ENCODE measurements at regions not wholly inside any gene's neighbourhood (a gene's known extent, or its start where the extent isn't known, plus 50 kb on each side); places are given as distances from the start of the nearest gene placed in this dataset.
"Not testable (repeated sequence)": the region's sequence is repeated elsewhere in the genome, so short reads cannot be mapped to it uniquely, and the experiment has no call there.

- TF ChIP-seq, protein P1, sequence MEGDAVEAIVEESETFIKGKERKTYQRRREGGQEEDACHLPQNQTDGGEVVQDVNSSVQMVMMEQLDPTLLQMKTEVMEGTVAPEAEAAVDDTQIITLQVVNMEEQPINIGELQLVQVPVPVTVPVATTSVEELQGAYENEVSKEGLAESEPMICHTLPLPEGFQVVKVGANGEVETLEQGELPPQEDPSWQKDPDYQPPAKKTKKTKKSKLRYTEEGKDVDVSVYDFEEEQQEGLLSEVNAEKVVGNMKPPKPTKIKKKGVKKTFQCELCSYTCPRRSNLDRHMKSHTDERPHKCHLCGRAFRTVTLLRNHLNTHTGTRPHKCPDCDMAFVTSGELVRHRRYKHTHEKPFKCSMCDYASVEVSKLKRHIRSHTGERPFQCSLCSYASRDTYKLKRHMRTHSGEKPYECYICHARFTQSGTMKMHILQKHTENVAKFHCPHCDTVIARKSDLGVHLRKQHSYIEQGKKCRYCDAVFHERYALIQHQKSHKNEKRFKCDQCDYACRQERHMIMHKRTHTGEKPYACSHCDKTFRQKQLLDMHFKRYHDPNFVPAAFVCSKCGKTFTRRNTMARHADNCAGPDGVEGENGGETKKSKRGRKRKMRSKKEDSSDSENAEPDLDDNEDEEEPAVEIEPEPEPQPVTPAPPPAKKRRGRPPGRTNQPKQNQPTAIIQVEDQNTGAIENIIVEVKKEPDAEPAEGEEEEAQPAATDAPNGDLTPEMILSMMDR (IDR thresholded peaks at IDR 0.05; ENCODE audit: insufficient read depth, low read length, poor library complexity, severe bottlenecking), result no peak
- H3K36me3 ChIP-seq (ENCODE audit: control insufficient read depth, insufficient read depth, low read length), result no peaks in the 10 kb centered on the region
- H3K4me3 ChIP-seq (ENCODE audit: low read depth, low read length), result no peak overlapping the region
- peaks cover 2% of the 10 kb centered on the region for H3K27me3 ChIP-seq (ENCODE audit: control insufficient read depth, insufficient read depth, low read length)
- DNase-seq (ENCODE audit: low read depth), result no peak
Measured at GRCh38 chr2:241966647-241967466, 97.3 kb downstream of the RTP5 start.

DNA sequence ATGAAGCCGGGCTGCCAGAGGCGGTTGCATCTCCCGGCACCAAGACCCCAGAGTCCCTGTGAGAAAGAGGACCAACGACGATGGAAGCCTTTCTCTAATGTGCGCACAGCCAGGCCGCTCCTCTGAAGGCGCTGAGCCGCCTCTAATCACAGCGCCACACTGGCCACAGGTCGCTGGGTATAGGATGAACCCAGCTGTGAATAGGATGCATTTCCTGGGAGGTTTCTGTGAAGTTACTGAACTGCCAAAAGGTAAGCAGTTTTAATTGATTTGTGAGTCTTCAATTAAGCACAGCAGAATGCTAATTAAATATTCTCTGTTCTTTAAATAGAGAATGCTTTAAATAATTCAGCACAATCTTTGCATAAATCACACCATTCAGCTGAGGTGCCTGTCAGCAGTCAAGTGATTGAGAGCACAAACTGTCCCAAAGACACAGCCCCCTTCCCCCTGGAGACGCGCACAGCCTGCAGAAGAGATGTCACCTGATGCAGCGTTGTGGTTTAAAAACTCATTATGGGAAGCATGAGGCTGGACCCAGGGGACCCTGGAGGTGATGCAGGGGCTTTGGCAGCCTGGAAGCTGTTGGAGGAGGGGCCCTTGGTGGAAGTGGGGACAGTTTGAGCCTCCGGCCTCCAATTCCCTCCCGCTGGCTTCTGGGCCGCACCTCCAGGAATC lies 98.1 kb downstream of the RTP5 start:
- Histone ChIP-seq H3K27me3 (ENCODE audit: control insufficient read depth, insufficient read depth, low read length) (peaks cover 2% of the 10 kb centered on the region), H3K36me3 (ENCODE audit: control insufficient read depth, insufficient read depth, low read length) (no peaks in the 10 kb centered on the region), H3K4me3 (ENCODE audit: low read depth, low read length) (no peak overlapping the region)
- TF ChIP-seq, protein P1 (IDR thresholded peaks at IDR 0.05; ENCODE audit: insufficient read depth, low read length, poor library complexity, severe bottlenecking), result no peak
- no peak for DNase-seq (ENCODE audit: low read depth)

DNA sequence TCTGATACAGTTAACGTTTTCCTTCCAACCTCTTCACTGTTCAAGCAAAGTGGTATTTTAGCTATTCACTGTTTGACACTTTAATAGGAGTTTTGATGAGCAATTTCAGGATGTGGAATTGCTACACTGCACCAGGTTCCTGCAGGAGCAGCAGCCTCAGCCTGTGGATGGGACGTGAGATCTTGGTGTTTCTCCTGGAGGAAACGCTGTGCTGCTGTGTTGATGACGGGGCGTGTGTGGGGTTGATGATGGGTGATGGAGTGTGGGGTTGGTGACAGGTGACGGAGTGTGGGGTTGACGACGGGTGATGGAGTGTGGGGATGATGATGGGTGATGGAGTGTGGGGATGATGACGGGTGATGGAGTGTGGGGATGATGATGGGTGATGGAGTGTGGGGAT lies 98.9 kb downstream of the RTP5 start:
- DNase-seq (ENCODE audit: low read depth), result no peak
- no peaks in the 10 kb centered on the region for H3K36me3 ChIP-seq (ENCODE audit: control insufficient read depth, insufficient read depth, low read length)
- TF ChIP-seq, protein P1 (IDR thresholded peaks at IDR 0.05; ENCODE audit: insufficient read depth, low read length, poor library complexity, severe bottlenecking), result no peak
- peaks cover 2% of the 10 kb centered on the region for H3K27me3 ChIP-seq (ENCODE audit: control insufficient read depth, insufficient read depth, low read length)
- H3K4me3 ChIP-seq (ENCODE audit: low read depth, low read length), result no peak overlapping the region

- not testable (repeated sequence) for H3K36me3 ChIP-seq (ENCODE audit: control insufficient read depth, insufficient read depth, low read length); H3K27me3 ChIP-seq (ENCODE audit: control insufficient read depth, insufficient read depth, low read length); H3K4me3 ChIP-seq (ENCODE audit: low read depth, low read length); DNase-seq (ENCODE audit: low read depth)
Measured at GRCh38 chr2:241969182-241969581, 99.7 kb downstream of the RTP5 start.

- no peak for DNase-seq (ENCODE audit: low read depth)
- Histone ChIP-seq H3K36me3 (ENCODE audit: control insufficient read depth, insufficient read depth, low read length) (no peaks in the 10 kb centered on the region), H3K27me3 (ENCODE audit: control insufficient read depth, insufficient read depth, low read length) (peaks cover 2% of the 10 kb centered on the region), H3K4me3 (ENCODE audit: low read depth, low read length) (no peak overlapping the region)
- TF ChIP-seq, protein P1 (IDR thresholded peaks at IDR 0.05; ENCODE audit: insufficient read depth, low read length, poor library complexity, severe bottlenecking), result no peak
Measured at GRCh38 chr2:241970716-241971115, 101.2 kb downstream of the RTP5 start.

DNA sequence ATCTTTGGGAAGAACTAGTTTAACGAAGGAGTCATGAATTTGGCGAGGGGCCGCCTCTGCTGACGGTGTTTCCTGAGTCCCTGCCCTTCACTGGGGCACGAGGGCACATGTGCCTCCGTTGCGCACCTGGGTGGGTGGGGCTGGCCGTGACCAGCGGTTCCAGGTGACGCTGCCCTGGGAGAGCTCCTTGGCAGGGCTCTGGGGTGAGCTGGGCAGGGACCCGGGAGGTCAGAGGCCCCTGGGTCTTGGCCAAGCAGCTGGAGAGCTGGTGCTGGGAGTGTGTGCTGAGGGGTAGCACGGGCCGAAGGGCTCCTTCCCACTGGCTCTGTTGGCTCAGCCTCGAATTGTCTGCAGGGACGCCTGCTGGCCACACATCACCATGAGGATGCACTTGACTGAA lies 104.6 kb downstream of the RTP5 start:
- DNase-seq (ENCODE audit: low read depth), result no peak
- Histone ChIP-seq H3K36me3 (ENCODE audit: control insufficient read depth, insufficient read depth, low read length) (no peaks in the 10 kb centered on the region), H3K4me3 (ENCODE audit: low read depth, low read length) (no peak overlapping the region), H3K27me3 (ENCODE audit: control insufficient read depth, insufficient read depth, low read length) (peaks cover 4% of the 10 kb centered on the region)
- TF ChIP-seq, protein P1 (IDR thresholded peaks at IDR 0.05; ENCODE audit: insufficient read depth, low read length, poor library complexity, severe bottlenecking), result no peak
